ENCODE measurements at regions not wholly inside any gene's neighbourhood (a gene's known extent, or its start where the extent isn't known, plus 50 kb on each side); places are given as distances from the start of the nearest gene placed in this dataset.

DNA sequence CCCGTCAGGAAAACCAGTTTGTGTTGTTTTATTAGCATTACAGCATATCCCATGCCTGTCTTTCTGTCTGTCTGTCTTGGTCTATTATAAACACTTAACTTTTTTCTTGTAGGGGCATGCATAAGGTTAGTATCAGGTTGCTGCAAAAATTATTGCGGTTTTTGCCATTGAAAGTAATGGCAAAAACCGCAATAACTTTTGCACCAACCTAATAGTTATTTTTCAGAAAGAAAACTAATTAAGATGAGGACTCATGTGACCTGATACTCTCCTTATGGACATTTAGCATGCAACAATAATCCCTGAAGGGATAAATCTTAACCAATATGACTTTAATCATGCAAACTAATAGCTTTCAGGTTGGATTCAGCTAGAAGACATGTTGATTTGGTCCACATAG, 326.7 kb upstream of the SUCLG2 start:
- no peak for DNase-seq (ENCODE audit: low spot score)
- no peak for TF ChIP-seq CTCF (IDR thresholded peaks at IDR 0.05)
- ATAC-seq (ENCODE audit: low FRiP score), result no peak

DNA sequence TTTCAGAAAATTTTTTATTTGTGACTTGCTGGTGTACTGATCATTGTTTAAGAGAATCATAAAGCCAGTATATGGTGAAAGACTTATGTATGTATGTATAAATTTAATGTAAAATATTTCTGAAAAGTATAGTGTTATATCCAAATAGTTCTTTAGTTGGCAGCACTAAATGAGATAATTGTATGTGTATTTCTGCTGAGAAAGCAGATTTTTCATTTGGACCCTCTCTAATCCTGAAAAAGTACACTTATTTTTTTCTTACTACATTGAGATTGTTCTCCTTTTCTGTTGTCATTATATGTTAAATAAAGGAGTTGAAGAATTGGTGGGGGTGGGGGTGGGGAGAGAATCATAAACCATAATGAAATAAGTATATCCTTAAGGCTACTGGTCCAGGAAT, 324.9 kb upstream of the SUCLG2 start:
- TF ChIP-seq CTCF (IDR thresholded peaks at IDR 0.05), result no peak
- no peak for DNase-seq (ENCODE audit: low spot score)
- ATAC-seq (ENCODE audit: low FRiP score), result no peak

- ATAC-seq (ENCODE audit: low FRiP score), result no peak
- no peak for DNase-seq (ENCODE audit: low spot score)
- TF ChIP-seq CTCF (IDR thresholded peaks at IDR 0.05), result no peak
Measured at GRCh38 chr3:67977762-67978161, 323.4 kb upstream of the SUCLG2 start.

DNA sequence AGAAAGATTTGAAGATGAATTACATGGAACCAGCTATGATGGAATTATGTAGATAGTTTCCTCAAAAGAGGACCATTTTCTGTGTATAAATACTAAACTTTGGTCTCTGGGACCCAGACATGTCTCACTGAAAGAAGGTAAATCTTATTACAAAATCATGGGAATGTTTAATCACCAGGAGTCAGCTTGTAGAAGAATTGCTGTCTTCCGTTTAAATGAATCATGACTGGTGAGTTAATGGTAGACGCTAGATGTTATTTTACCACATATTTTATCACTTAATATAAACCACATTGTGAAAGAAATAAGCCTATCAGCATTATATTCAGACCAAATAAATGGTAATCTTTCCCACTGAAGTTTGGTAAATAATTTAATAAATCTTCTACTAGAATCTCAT, 322.3 kb upstream of the SUCLG2 start:
- no peak for TF ChIP-seq CTCF (IDR thresholded peaks at IDR 0.05)
- ATAC-seq (ENCODE audit: low FRiP score) (no peak), DNase-seq (ENCODE audit: low spot score) (no peak)

- ATAC-seq (ENCODE audit: low FRiP score) (no peak), DNase-seq (ENCODE audit: low spot score) (no peak)
- no peak for TF ChIP-seq CTCF (IDR thresholded peaks at IDR 0.05)
Measured at GRCh38 chr3:67964596-67964995, 310.2 kb upstream of the SUCLG2 start.

- DNase-seq (ENCODE audit: low spot score) (no peak), ATAC-seq (ENCODE audit: low FRiP score) (no peak)
- TF ChIP-seq CTCF (IDR thresholded peaks at IDR 0.05), result no peak
Measured at GRCh38 chr3:67957268-67957667, 302.9 kb upstream of the SUCLG2 start.

DNA sequence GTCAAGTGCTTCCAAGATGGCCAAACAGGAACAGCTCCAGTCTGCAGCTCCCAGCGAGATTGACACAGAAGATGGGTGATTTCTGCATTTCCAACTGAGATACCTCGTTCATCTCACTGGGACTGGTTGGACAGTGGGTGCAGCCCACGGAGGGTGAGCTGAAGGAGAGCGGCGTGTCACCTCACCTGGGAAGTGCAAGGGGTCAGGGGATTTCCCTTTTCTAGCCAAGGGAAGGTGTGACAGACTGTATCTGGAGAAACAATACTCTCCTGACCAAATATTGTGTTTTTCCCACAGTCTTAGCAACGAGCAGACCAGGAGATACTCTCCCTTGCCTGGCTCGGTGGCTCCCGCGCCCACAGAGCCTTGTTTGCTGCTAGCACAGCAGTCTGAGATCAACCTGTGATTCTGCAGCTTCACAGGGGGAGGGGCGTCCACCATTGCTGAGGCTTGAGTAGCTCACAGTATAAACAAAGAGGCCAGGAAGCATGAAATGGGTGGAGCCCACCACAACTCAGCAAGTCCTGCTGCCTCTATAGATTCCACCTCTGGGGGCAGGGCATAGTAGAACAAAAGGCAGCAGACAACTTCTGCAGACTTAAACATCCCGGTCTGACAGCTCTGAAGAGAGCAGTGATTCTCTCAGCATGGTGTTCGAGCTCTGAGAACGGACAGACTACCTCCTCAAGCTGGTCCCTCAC, 293.5 kb upstream of the SUCLG2 start:
- TF ChIP-seq CTCF (IDR thresholded peaks at IDR 0.05), result no peak
- ATAC-seq (ENCODE audit: low FRiP score) (no peak), DNase-seq (ENCODE audit: low spot score) (no peak)

Data from omental fat pad (tissue), 3 donors.